ENCODE measurements at regions not wholly inside any gene's neighbourhood (a gene's known extent, or its start where the extent isn't known, plus 50 kb on each side); places are given as distances from the start of the nearest gene placed in this dataset.

DNA sequence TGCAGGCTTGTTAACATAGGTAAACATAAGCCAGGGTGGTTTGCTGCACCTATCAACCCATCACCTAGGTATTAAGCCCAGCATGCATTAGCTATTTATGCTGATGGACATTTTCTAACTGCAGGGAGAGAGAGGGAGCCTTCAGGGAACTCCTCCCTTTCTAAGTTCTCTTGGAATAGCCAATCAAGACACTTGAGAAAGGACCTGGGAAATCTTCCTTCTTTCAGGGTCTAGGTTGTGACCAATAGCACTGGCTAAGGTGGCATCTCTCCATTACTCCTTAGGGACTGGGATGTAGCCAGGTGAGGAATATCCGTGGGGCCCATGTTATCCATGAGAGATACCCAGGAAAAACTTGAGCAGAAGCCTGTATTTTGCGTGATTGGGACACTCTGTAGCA lies 849.6 kb upstream of the MAP3K7 start:
- TF ChIP-seq, protein P1, sequence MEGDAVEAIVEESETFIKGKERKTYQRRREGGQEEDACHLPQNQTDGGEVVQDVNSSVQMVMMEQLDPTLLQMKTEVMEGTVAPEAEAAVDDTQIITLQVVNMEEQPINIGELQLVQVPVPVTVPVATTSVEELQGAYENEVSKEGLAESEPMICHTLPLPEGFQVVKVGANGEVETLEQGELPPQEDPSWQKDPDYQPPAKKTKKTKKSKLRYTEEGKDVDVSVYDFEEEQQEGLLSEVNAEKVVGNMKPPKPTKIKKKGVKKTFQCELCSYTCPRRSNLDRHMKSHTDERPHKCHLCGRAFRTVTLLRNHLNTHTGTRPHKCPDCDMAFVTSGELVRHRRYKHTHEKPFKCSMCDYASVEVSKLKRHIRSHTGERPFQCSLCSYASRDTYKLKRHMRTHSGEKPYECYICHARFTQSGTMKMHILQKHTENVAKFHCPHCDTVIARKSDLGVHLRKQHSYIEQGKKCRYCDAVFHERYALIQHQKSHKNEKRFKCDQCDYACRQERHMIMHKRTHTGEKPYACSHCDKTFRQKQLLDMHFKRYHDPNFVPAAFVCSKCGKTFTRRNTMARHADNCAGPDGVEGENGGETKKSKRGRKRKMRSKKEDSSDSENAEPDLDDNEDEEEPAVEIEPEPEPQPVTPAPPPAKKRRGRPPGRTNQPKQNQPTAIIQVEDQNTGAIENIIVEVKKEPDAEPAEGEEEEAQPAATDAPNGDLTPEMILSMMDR (IDR thresholded peaks at IDR 0.05) = no peak
- TF ChIP-seq POLR2A (IDR thresholded peaks at IDR 0.05) = no peak
